HG02885 (cell line): ENCODE measurements at regions not wholly inside any gene's neighbourhood (a gene's known extent, or its start where the extent isn't known, plus 50 kb on each side); places are given as distances from the start of the nearest gene placed in this dataset.

Experiments
- ATAC-seq: cut with Tn5 transposase; IDR thresholded peaks from one replicate; pipeline ENCODE4 v1.9.1; 2021; ENCODE audit warnings: mild to moderate bottlenecking; ENCODE audit not compliant: unreplicated experiment, poor library complexity

- ATAC-seq = no peak
Observed at GRCh38 chr10:2754943-2755342, 312.4 kb upstream of the PFKP start.

- no peak for ATAC-seq
Observed at GRCh38 chr10:2748287-2748686, 319.1 kb upstream of the PFKP start.

GRCh38 chr10:2746638-2747037, 320.7 kb upstream of the PFKP start:
- ATAC-seq = no peak

- ATAC-seq = no peak
Observed at GRCh38 chr10:2745666-2746065, 321.7 kb upstream of the PFKP start.

GRCh38 chr10:2744547-2745200, 322.7 kb upstream of the PFKP start:
- no peak for ATAC-seq

- ATAC-seq = no peak
Observed at GRCh38 chr10:2734603-2735002, 332.7 kb upstream of the PFKP start.

GRCh38 chr10:2733278-2733963, 333.9 kb upstream of the PFKP start:
- ATAC-seq = no peak

GRCh38 chr10:2731940-2732339, 335.4 kb upstream of the PFKP start:
- ATAC-seq = no peak

- ATAC-seq = no peak
Observed at GRCh38 chr10:2729197-2729596, 338.2 kb upstream of the PFKP start.

GRCh38 chr10:2728087-2728486, 339.3 kb upstream of the PFKP start:
- no peak for ATAC-seq

- no peak for ATAC-seq
Observed at GRCh38 chr10:2716596-2716995, 350.8 kb upstream of the PFKP start.

- no peak for ATAC-seq
Observed at GRCh38 chr10:2714597-2714996, 352.8 kb upstream of the PFKP start.

GRCh38 chr10:2703953-2704352, 363.4 kb upstream of the PFKP start:
- no peak for ATAC-seq

GRCh38 chr10:2701802-2702201, 365.5 kb upstream of the PFKP start:
- no peak for ATAC-seq

GRCh38 chr10:2700626-2701305, 366.6 kb upstream of the PFKP start:
- no peak for ATAC-seq

- no peak for ATAC-seq
Observed at GRCh38 chr10:2688958-2689357, 378.4 kb upstream of the PFKP start.

GRCh38 chr10:2686691-2687090, 380.7 kb upstream of the PFKP start:
- ATAC-seq = no peak

- no peak for ATAC-seq
Observed at GRCh38 chr10:2682491-2682890, 384.9 kb upstream of the PFKP start.

- no peak for ATAC-seq
Observed at GRCh38 chr10:2681891-2682290, 385.5 kb upstream of the PFKP start.

GRCh38 chr10:2680821-2681220, 386.5 kb upstream of the PFKP start:
- no peak for ATAC-seq

GRCh38 chr10:2679646-2680045, 387.7 kb upstream of the PFKP start:
- ATAC-seq = no peak

GRCh38 chr10:2676455-2676854, 390.9 kb upstream of the PFKP start:
- no peak for ATAC-seq
